ENCODE measurements at regions not wholly inside any gene's neighbourhood (a gene's known extent, or its start where the extent isn't known, plus 50 kb on each side); places are given as distances from the start of the nearest gene placed in this dataset.

- no peaks in the 10 kb centered on the region for H3K4me1 ChIP-seq (replicated peaks)
- no peak for DNase-seq (ENCODE audit: low spot score)
- H3K9me3 ChIP-seq = no peaks in the 10 kb centered on the region
- intact Hi-C loops (cut with DNase I) = no loop called here
- no peak overlapping the region for H3K27ac ChIP-seq
- no peak overlapping the region for H3K4me3 ChIP-seq
- no peak for TF ChIP-seq CTCF (IDR thresholded peaks at IDR 0.05)
- no peak for TF ChIP-seq POLR2AphosphoS5 (IDR thresholded peaks at IDR 0.05)
- no peak for TF ChIP-seq POLR2A (IDR thresholded peaks at IDR 0.05)
- WGBS = 98% methylated on average over 2 of the region's 2 CpGs
- H3K27me3 ChIP-seq (replicated peaks; ENCODE audit: insufficient read depth) = no peaks in the 10 kb centered on the region
- H3K36me3 ChIP-seq = no peaks in the 10 kb centered on the region
These were observed 130.6 kb upstream of the TAB2 start for GRCh38 chr6:149186873-149187272.

GRCh38 chr6:149190224-149190831 is 127.2 kb upstream of the TAB2 start:
- peak; percentile 53 for DNase-seq (ENCODE audit: low spot score)
- WGBS = 27% methylated on average over 1 of the region's 1 CpG
- intact Hi-C loops (cut with DNase I) = no loop called here
- Histone ChIP-seq H3K4me3 (no peak overlapping the region), H3K36me3 (no peaks in the 10 kb centered on the region), H3K4me1 (replicated peaks) (no peaks in the 10 kb centered on the region), H3K27me3 (replicated peaks; ENCODE audit: insufficient read depth) (no peaks in the 10 kb centered on the region), H3K9me3 (no peaks in the 10 kb centered on the region), H3K27ac (no peak overlapping the region)
- TF ChIP-seq POLR2AphosphoS5 (IDR thresholded peaks at IDR 0.05) (no peak), POLR2A (IDR thresholded peaks at IDR 0.05) (no peak), CTCF (IDR thresholded peaks at IDR 0.05) (no peak)

- no peaks in the 10 kb centered on the region for H3K9me3 ChIP-seq
These were observed 122.5 kb upstream of the TAB2 start for GRCh38 chr6:149194820-149195558.

GRCh38 chr6:149196091-149196490 is 121.4 kb upstream of the TAB2 start:
- WGBS = 94% methylated on average over 3 of the region's 3 CpGs
- H3K27ac ChIP-seq = no peak overlapping the region

More at GRCh38 chr6:149194820-149195558, 122.5 kb upstream of the TAB2 start:
- no peak overlapping the region for H3K27ac ChIP-seq
- H3K4me1 ChIP-seq (replicated peaks) = no peaks in the 10 kb centered on the region
- TF ChIP-seq POLR2A (IDR thresholded peaks at IDR 0.05) = no peak
- TF ChIP-seq POLR2AphosphoS5 (IDR thresholded peaks at IDR 0.05) = no peak
- no peak for DNase-seq (ENCODE audit: low spot score)
- H3K36me3 ChIP-seq = no peaks in the 10 kb centered on the region
- no peaks in the 10 kb centered on the region for H3K27me3 ChIP-seq (replicated peaks; ENCODE audit: insufficient read depth)
- 73% methylated on average over 8 of the region's 8 CpGs for WGBS
- intact Hi-C loops (cut with DNase I) = no loop called here
- no peak overlapping the region for H3K4me3 ChIP-seq

GRCh38 chr6:149197482-149197881 is 120.0 kb upstream of the TAB2 start:
- no peak overlapping the region for H3K4me3 ChIP-seq
- intact Hi-C loops (cut with DNase I) = no loop called here
- DNase-seq (ENCODE audit: low spot score) = no peak
- H3K36me3 ChIP-seq = no peaks in the 10 kb centered on the region
- H3K9me3 ChIP-seq = no peaks in the 10 kb centered on the region
- H3K27me3 ChIP-seq (replicated peaks; ENCODE audit: insufficient read depth) = no peaks in the 10 kb centered on the region
- H3K27ac ChIP-seq = no peak overlapping the region
- no peaks in the 10 kb centered on the region for H3K4me1 ChIP-seq (replicated peaks)
- no peak for TF ChIP-seq POLR2AphosphoS5 (IDR thresholded peaks at IDR 0.05)

More at GRCh38 chr6:149196091-149196490, 121.4 kb upstream of the TAB2 start:
- no peaks in the 10 kb centered on the region for H3K27me3 ChIP-seq (replicated peaks; ENCODE audit: insufficient read depth)
- H3K4me1 ChIP-seq (replicated peaks) = no peaks in the 10 kb centered on the region
- TF ChIP-seq POLR2A (IDR thresholded peaks at IDR 0.05) (no peak), POLR2AphosphoS5 (IDR thresholded peaks at IDR 0.05) (no peak), CTCF (IDR thresholded peaks at IDR 0.05) (no peak)
- H3K36me3 ChIP-seq = no peaks in the 10 kb centered on the region
- intact Hi-C loops (cut with DNase I) = no loop called here
- H3K4me3 ChIP-seq = no peak overlapping the region
- no peak for DNase-seq (ENCODE audit: low spot score)
- H3K9me3 ChIP-seq = no peaks in the 10 kb centered on the region

GRCh38 chr6:149198265-149198664 is 119.2 kb upstream of the TAB2 start:
- no peak overlapping the region for H3K27ac ChIP-seq
- no peaks in the 10 kb centered on the region for H3K27me3 ChIP-seq (replicated peaks; ENCODE audit: insufficient read depth)
- no peaks in the 10 kb centered on the region for H3K9me3 ChIP-seq
- intact Hi-C loops (cut with DNase I) = no loop called here
- WGBS = 90% methylated on average over 3 of the region's 3 CpGs
- no peak for DNase-seq (ENCODE audit: low spot score)
- TF ChIP-seq CTCF (IDR thresholded peaks at IDR 0.05) (no peak), POLR2AphosphoS5 (IDR thresholded peaks at IDR 0.05) (no peak), POLR2A (IDR thresholded peaks at IDR 0.05) (no peak)
- no peaks in the 10 kb centered on the region for H3K36me3 ChIP-seq
- no peaks in the 10 kb centered on the region for H3K4me1 ChIP-seq (replicated peaks)
- no peak overlapping the region for H3K4me3 ChIP-seq
